HUES64 (cell line): ENCODE measurements at regions not wholly inside any gene's neighbourhood (a gene's known extent, or its start where the extent isn't known, plus 50 kb on each side); places are given as distances from the start of the nearest gene placed in this dataset.
"Not testable (repeated sequence)": the region's sequence is repeated elsewhere in the genome, so short reads cannot be mapped to it uniquely, and the experiment has no call there.

Source experiments
- H3K27ac ChIP-seq: 2 replicates; pipeline ENCODE4 v1.7.0; 2013; ENCODE audit warnings: low read depth, low read length, inconsistent platforms
- H3K27me3 ChIP-seq: 2 replicates; pipeline ENCODE4 v1.6.1; 2013; ENCODE audit warnings: mild to moderate bottlenecking, low read length; ENCODE audit not compliant: insufficient read depth
- H3K36me3 ChIP-seq: 2 replicates; pipeline ENCODE4 v1.6.1; 2013; ENCODE audit warnings: mild to moderate bottlenecking, low read length; ENCODE audit not compliant: insufficient read depth
- H3K4me1 ChIP-seq: 2 replicates; pipeline ENCODE4 v1.6.1; 2013; ENCODE audit warnings: mild to moderate bottlenecking, low read length, moderate library complexity; ENCODE audit not compliant: insufficient read depth
- H3K4me3 ChIP-seq: 2 replicates; pipeline ENCODE4 v1.5.1; 2013; ENCODE audit warnings: mild to moderate bottlenecking, low read length, moderate library complexity
- H3K9ac ChIP-seq: 2 replicates; pipeline ENCODE4 v1.6.1; 2013; ENCODE audit warnings: mild to moderate bottlenecking, low read depth, low read length
- H3K9me3 ChIP-seq: 2 replicates; pipeline ENCODE4 v1.6.1; 2013; ENCODE audit warnings: low read depth, low read length; ENCODE audit not compliant: insufficient read depth
- WGBS: fragments of 150-250, 120-280 bp; methylation state at CpG from one replicate; pipeline ENCODE4 v1.1.7; 2013; ENCODE audit warnings: missing lambda C conversion rate; 5-methylcytosine and 5-hydroxymethylcytosine counted together

- no peaks in the 10 kb centered on the region for H3K36me3 ChIP-seq
Observed at GRCh38 chr18:30596635-30597034, 445.9 kb downstream of the DSC3 start.

GRCh38 chr18:30595942-30596341, 446.6 kb downstream of the DSC3 start:
- WGBS: no CpG with 5 or more reads among the region's 1 CpG
- H3K9ac ChIP-seq: no peak overlapping the region
- no peak overlapping the region for H3K27ac ChIP-seq
- H3K9me3 ChIP-seq: no peaks in the 10 kb centered on the region
- H3K27me3 ChIP-seq: no peaks in the 10 kb centered on the region
- no peak overlapping the region for H3K4me3 ChIP-seq
- H3K36me3 ChIP-seq: no peaks in the 10 kb centered on the region
- peaks cover 5% of the 10 kb centered on the region; the same call in 1 of the 2 replicates for H3K4me1 ChIP-seq

More at GRCh38 chr18:30596635-30597034, 445.9 kb downstream of the DSC3 start:
- peaks cover 5% of the 10 kb centered on the region; the same call in 1 of the 2 replicates for H3K4me1 ChIP-seq
- no peak overlapping the region for H3K27ac ChIP-seq
- H3K4me3 ChIP-seq: no peak overlapping the region
- no peak overlapping the region for H3K9ac ChIP-seq
- no peaks in the 10 kb centered on the region for H3K27me3 ChIP-seq
- no peaks in the 10 kb centered on the region for H3K9me3 ChIP-seq

GRCh38 chr18:30594911-30595310, 447.6 kb downstream of the DSC3 start:
- H3K9ac ChIP-seq, H3K27me3 ChIP-seq, H3K9me3 ChIP-seq, H3K4me3 ChIP-seq, H3K36me3 ChIP-seq, H3K27ac ChIP-seq, H3K4me1 ChIP-seq: not testable (repeated sequence)
- 97% methylated on average over 17 of the region's 18 CpGs for WGBS

GRCh38 chr18:30591462-30591861, 451.1 kb downstream of the DSC3 start:
- Histone ChIP-seq H3K9ac (no peak overlapping the region), H3K36me3 (no peaks in the 10 kb centered on the region), H3K4me1 (peaks cover 5% of the 10 kb centered on the region; the same call in 1 of the 2 replicates), H3K9me3 (no peaks in the 10 kb centered on the region), H3K4me3 (no peak overlapping the region), H3K27me3 (no peaks in the 10 kb centered on the region), H3K27ac (no peak overlapping the region)

- H3K9ac ChIP-seq: no peak overlapping the region
- H3K9me3 ChIP-seq: no peaks in the 10 kb centered on the region
- H3K27me3 ChIP-seq: no peaks in the 10 kb centered on the region
- no peak overlapping the region for H3K27ac ChIP-seq
- H3K4me1 ChIP-seq: no peaks in the 10 kb centered on the region
- no peak overlapping the region for H3K4me3 ChIP-seq
- H3K36me3 ChIP-seq: no peaks in the 10 kb centered on the region
Observed at GRCh38 chr18:30588673-30589164, 453.8 kb downstream of the DSC3 start.

GRCh38 chr18:30583768-30584167, 458.8 kb downstream of the DSC3 start:
- Histone ChIP-seq H3K9ac (no peak overlapping the region), H3K4me1 (peaks cover 5% of the 10 kb centered on the region; the same call in 1 of the 2 replicates), H3K27ac (no peak overlapping the region), H3K27me3 (no peaks in the 10 kb centered on the region), H3K9me3 (no peaks in the 10 kb centered on the region), H3K4me3 (no peak overlapping the region), H3K36me3 (no peaks in the 10 kb centered on the region)
- WGBS: no CpG with 5 or more reads among the region's 1 CpG

GRCh38 chr18:30582078-30582477, 460.5 kb downstream of the DSC3 start:
- Histone ChIP-seq H3K36me3 (no peaks in the 10 kb centered on the region), H3K4me3 (no peak overlapping the region), H3K27ac (no peak overlapping the region), H3K27me3 (no peaks in the 10 kb centered on the region), H3K9me3 (no peaks in the 10 kb centered on the region), H3K4me1 (peaks cover 5% of the 10 kb centered on the region; the same call in 1 of the 2 replicates), H3K9ac (no peak overlapping the region)
- WGBS: 98% methylated on average over 3 of the region's 3 CpGs

GRCh38 chr18:30578707-30579106, 463.8 kb downstream of the DSC3 start:
- Histone ChIP-seq H3K4me1 (peaks cover 5% of the 10 kb centered on the region; the same call in 1 of the 2 replicates), H3K36me3 (no peaks in the 10 kb centered on the region), H3K9ac (no peak overlapping the region), H3K27me3 (no peaks in the 10 kb centered on the region), H3K9me3 (no peaks in the 10 kb centered on the region), H3K27ac (no peak overlapping the region), H3K4me3 (no peak overlapping the region)
- WGBS: 82% methylated on average over 2 of the region's 2 CpGs

GRCh38 chr18:30572214-30572613, 470.3 kb downstream of the DSC3 start:
- 97% methylated on average over 2 of the region's 2 CpGs for WGBS
- Histone ChIP-seq H3K9ac (no peak overlapping the region), H3K4me1 (no peaks in the 10 kb centered on the region), H3K27ac (no peak overlapping the region), H3K27me3 (no peaks in the 10 kb centered on the region), H3K9me3 (no peaks in the 10 kb centered on the region), H3K36me3 (no peaks in the 10 kb centered on the region), H3K4me3 (no peak overlapping the region)

- Histone ChIP-seq H3K36me3 (no peaks in the 10 kb centered on the region), H3K27ac (no peak overlapping the region), H3K9me3 (no peaks in the 10 kb centered on the region), H3K9ac (no peak overlapping the region), H3K4me1 (no peaks in the 10 kb centered on the region), H3K27me3 (no peaks in the 10 kb centered on the region), H3K4me3 (no peak overlapping the region)
- WGBS: over 99% methylated on average over 5 of the region's 5 CpGs
Observed at GRCh38 chr18:30568333-30568732, 474.2 kb downstream of the DSC3 start.

- Histone ChIP-seq H3K4me1 (no peaks in the 10 kb centered on the region; the same call in 1 of the 2 replicates), H3K9ac (no peak overlapping the region), H3K36me3 (no peaks in the 10 kb centered on the region), H3K9me3 (no peaks in the 10 kb centered on the region), H3K27me3 (no peaks in the 10 kb centered on the region), H3K4me3 (no peak overlapping the region), H3K27ac (no peak overlapping the region)
- WGBS: 92% methylated on average over 1 of the region's 1 CpG
Observed at GRCh38 chr18:30566877-30567276, 475.7 kb downstream of the DSC3 start.

GRCh38 chr18:30562231-30562630, 480.3 kb downstream of the DSC3 start:
- H3K4me1 ChIP-seq: no peaks in the 10 kb centered on the region; the same call in 1 of the 2 replicates
- no peak overlapping the region for H3K9ac ChIP-seq
- H3K27ac ChIP-seq: no peak overlapping the region
- H3K4me3 ChIP-seq: no peak overlapping the region
- H3K9me3 ChIP-seq: no peaks in the 10 kb centered on the region
- WGBS: no CpG with 5 or more reads among the region's 1 CpG
- H3K36me3 ChIP-seq: no peaks in the 10 kb centered on the region
- H3K27me3 ChIP-seq: no peaks in the 10 kb centered on the region
